ENCODE measurements at regions not wholly inside any gene's neighbourhood (a gene's known extent, or its start where the extent isn't known, plus 50 kb on each side); places are given as distances from the start of the nearest gene placed in this dataset.
"Not testable (repeated sequence)": the region's sequence is repeated elsewhere in the genome, so short reads cannot be mapped to it uniquely, and the experiment has no call there.

- no peak for DNase-seq (ENCODE audit: low spot score)
Observed at GRCh38 chr2:224175538-224175937, 136.5 kb upstream of the SERPINE2 start.

GRCh38 chr2:224174990-224175389 is 135.9 kb upstream of the SERPINE2 start:
- no peak for DNase-seq (ENCODE audit: low spot score)

DNA sequence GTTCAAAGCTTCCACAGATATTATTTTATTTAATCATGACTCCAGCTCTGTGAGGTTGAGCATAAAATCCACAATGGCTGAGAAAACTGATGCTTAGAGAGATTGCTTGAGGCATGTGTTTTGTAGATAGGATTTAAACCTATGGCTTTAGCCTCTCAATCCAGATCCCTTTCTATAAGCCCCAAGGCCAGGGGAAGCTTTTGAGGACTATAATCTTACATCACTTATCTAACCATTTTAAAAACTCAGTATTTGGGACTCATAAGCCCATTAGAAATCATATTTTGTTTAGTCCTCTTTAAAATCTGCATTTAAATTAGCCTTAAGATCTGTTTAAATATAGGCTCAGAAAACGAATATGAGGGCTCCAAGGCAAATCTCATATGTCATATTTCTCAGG is 135.4 kb upstream of the SERPINE2 start:
- DNase-seq (ENCODE audit: low spot score) = no peak

GRCh38 chr2:224173933-224174332 is 134.8 kb upstream of the SERPINE2 start:
- no peak for DNase-seq (ENCODE audit: low spot score)

GRCh38 chr2:224173210-224173609 is 134.1 kb upstream of the SERPINE2 start:
- no peak for DNase-seq (ENCODE audit: low spot score)

DNA sequence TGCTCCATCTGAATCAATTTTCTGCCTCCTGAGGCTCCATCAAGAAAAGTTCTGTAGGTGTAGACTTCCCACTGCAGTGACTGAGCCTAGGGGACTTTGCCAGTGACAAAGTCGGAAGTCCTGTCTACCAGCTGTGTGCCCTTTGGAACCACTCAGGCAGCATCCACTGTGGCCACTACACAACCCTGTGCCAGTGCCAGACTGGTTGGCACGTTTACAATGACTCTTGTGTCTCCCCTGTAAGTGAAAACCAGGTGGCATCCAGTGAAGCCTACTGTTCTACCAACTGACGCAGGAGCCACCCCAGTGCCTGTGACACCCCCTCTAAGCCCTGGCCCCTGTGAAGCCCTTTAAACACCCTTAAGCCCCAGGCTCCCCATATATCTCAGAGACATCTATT is 132.1 kb upstream of the SERPINE2 start:
- DNase-seq (ENCODE audit: low spot score) = no peak

- no peak for DNase-seq (ENCODE audit: low spot score)
Observed at GRCh38 chr2:224169847-224170246, 130.8 kb upstream of the SERPINE2 start.

DNA sequence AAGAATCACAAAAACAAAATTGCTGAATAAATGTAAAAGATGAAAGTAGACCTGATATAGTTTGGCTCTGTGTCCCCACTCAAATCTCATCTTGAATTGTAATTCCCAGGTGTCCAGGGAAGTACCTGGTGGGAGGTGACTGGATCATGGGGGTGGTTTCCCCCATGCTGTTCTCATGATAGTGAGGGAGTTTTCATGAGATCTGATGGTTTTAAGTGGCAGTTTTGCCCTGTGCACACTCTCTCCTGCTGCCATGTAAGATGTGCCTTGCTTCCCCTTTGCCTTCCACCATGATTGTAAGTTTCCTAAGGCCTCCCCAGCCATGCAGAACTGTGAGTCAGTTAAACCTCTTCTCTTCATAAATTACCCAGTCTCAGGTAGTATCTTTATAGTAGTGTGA is 128.7 kb upstream of the SERPINE2 start:
- not testable (repeated sequence) for DNase-seq (ENCODE audit: low spot score)

DNA sequence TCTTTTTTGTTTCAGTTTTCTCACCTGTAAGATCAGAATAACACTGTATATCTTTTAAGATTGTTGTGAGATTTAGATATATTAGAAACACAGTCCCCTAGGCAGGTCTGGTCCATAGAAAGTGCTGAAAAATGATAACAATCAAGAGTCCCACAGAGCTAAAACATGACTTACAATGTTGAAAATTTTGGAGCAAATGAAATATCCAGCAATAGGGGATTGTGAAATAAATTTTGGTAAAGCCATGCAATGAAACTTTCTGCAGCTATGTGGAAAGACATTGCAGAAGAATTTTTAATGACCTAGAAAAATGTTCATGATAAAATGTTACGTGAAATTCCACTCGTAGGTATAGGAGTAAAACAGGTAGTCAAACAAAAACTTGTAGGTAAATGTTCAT is 127.6 kb upstream of the SERPINE2 start:
- DNase-seq (ENCODE audit: low spot score) = no peak

DNA sequence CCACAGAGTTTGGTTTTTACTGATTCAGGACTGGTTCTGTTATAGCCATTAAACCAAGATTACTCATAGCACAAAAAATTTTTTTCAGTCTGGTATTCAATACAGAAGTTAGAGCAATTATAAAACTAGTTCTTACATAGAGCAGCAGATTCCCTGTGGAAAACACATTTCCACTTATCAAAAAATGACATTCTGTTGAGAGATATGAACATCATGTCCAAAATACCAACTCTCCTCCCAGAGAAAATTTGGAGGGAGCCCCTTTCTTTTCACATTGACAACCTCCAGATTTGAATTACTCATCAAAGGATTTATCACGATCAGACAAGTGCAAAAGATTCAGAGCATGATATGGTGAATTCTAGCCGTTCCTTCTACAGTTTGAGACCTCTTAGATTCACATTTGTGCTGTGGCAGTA is 126.8 kb upstream of the SERPINE2 start:
- peak; percentile 58 for DNase-seq (ENCODE audit: low spot score)

GRCh38 chr2:224163566-224164307 is 124.7 kb upstream of the SERPINE2 start:
- DNase-seq (ENCODE audit: low spot score) = no peak

- DNase-seq (ENCODE audit: low spot score) = peak; percentile 84
Observed at GRCh38 chr2:224162122-224162521, 123.0 kb upstream of the SERPINE2 start.

DNA sequence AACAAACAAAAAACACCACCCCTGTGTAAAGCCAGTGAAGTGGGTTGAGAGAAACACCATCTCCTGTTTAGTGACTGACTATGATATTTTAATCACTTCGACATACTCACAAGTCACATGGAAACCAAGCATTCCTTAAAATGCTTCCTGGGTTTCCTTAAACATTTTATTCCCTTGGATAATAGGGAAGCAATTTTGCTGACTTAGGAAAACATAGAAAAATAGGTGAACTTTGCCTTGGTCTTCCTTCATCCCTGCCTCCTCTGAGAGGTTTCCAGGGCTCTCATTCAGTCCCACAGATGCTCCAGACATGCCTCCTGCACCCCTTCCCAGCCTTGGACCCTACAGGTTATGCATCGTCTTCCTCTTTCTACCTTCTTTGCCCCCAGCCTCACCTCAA is 122.6 kb upstream of the SERPINE2 start:
- DNase-seq (ENCODE audit: low spot score) = no peak

- DNase-seq (ENCODE audit: low spot score) = peak; percentile 72
Observed at GRCh38 chr2:224160917-224161316, 121.8 kb upstream of the SERPINE2 start.

DNA sequence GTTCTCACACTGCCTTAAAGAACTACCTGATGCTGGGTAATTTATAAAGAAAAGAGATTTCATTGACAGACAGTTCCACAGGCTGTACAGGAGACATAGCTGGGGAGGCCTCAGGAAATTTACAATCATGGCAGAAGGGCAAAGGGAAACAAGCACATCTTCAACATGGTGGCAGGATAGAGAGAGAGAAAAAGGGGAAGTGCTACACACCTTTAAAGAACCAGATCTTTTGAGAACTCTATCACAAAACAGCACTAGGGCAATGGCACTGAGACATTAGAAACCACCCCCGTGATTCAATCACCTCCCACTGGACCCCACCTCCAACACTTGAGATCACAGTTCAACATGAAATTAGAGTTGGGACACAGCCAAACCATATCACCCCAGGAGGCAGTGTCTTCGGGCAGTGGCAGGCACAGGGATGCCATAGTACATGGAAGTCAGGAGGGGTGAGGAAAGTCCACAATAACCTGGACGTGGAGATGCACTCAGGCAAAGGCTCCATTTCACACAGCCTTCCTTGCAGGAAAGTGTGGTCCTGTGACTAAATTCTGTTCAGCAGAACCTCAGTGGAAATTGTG is 120.4 kb upstream of the SERPINE2 start:
- no peak for DNase-seq (ENCODE audit: low spot score)

DNA sequence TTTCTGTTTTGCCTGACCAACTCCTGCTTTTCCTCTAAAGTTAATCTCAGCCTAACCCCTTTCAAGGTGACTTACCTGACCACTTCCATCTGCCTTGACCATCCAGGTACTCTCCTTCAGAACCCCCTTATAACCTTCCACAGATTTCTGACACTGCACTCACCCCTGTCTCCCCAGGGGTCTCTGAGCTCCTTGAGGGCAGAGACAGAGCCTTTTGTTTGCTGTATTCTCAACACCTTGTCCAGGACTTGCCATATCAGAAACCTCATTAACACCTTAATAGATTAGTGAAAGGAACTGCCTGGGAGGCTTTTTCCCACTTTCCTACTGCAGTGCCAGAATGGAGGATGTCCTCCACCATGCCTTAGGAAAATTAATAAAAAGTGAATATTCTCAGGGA is 119.7 kb upstream of the SERPINE2 start:
- DNase-seq (ENCODE audit: low spot score) = no peak

GRCh38 chr2:224158061-224158460 is 119.0 kb upstream of the SERPINE2 start:
- DNase-seq (ENCODE audit: low spot score) = no peak

- DNase-seq (ENCODE audit: low spot score) = no peak
Observed at GRCh38 chr2:224157655-224158054, 118.6 kb upstream of the SERPINE2 start.

DNA sequence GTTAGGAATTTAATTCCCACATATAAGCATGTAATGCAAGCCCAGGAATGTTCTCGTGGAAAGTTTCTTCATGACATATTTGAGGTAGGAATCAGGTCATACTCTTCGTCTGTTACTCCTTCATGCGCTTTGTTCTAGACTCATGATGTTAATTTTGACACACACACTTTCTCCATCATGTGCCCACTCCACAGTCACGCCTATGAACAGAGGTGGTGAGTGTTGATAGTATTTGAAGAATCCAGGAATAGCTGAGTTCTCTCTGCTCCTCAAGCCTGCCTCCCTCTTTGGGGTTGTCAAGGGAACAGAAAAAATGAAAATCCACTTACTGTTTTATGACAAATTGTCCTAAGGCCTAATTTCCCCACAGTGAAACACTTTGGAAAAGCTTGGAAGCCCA is 117.3 kb upstream of the SERPINE2 start:
- DNase-seq (ENCODE audit: low spot score) = no peak

DNA sequence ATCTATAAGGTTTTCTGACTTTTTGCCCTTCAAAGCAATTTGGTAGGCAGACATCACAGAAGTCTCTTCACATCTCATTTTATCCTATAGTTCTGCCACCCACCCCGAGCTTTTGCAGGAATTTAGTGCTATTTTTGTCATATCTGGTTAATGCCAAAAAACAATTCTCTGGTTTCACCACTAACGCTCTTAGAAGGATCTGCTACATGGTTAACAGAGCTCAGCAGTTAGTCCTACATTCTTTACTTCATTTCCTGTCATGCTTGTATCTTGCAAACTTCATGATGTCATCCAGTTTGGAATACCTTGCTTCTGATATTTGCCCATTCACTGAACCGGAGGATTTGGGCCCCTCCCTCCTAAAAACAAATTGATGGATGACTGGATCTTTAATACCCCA is 116.8 kb upstream of the SERPINE2 start:
- DNase-seq (ENCODE audit: low spot score) = peak; percentile 18

DNA sequence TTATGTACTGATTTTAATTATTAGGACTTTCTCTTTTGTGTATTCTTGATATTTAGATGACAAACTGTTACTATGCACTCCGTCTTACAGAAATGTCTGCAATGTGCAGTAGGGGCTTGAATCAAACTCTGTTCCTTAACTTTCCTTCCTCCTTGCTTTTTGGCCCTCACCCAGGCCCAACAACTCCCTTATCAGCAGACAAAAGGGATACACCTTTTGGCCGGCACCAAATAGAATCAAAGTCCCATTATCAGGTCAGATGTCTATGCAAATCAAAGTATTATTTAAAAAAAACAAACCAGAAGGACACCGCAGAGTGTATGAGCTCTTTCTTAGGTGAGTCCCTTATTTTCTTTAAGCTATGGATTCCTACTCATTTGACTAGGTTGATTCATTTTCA is 116.3 kb upstream of the SERPINE2 start:
- DNase-seq (ENCODE audit: low spot score) = no peak

GRCh38 chr2:224151680-224152310 is 112.7 kb upstream of the SERPINE2 start:
- no peak for DNase-seq (ENCODE audit: low spot score)

- DNase-seq (ENCODE audit: low spot score) = peak; percentile 55
Observed at GRCh38 chr2:224151161-224151560, 112.1 kb upstream of the SERPINE2 start.

Data from AG08395 (cell line).